K562 (cell line): ENCODE measurements at regions not wholly inside any gene's neighbourhood (a gene's known extent, or its start where the extent isn't known, plus 50 kb on each side); places are given as distances from the start of the nearest gene placed in this dataset.

Experiments used
- ATAC-seq: fragments of 200-7000 bp; cut with Tn5 transposase; 3 replicates; pipeline ENCODE4 v1.9.1; 2020; ENCODE audit warnings: moderate library complexity
- BruUV-seq: library from RNA; stranded (reverse); fragments of 400-500 nt; replicated peaks from 2 replicates; lab custom pipeline; 2021; lab: Mats Ljungman, UMichigan
- CTCF ChIA-PET: fragments of 300-600 bp; formaldehyde crosslinking; extraction: SDS; loops from one replicate; lab custom pipeline; 2021; ENCODE audit warnings: low intra/inter-chr PET ratio; lab: Yijun Ruan, JAX
- POLR2A ChIA-PET: fragments of 300-600, 350-650 bp; sonication (Branson Sonifier 250); formaldehyde crosslinking; extraction: SDS; loops from one replicate; lab custom pipeline; 2021; ENCODE audit warnings: antibody characterized with exemption, inconsistent platforms; lab: Yijun Ruan, JAX
- DNase-seq, 4 experiments: peaks; one replicate each; pipeline versions ENCODE4 v3.0.0 to v3.0.0-alpha.2; 2011 to 2018; ENCODE audit warnings: low spot score in 3 of 4, mixed read lengths in 3 of 4; ENCODE audit errors: extremely low read depth in 1 of 4
- FAIRE-seq: peaks from 2 replicates; lab custom pipeline; 2011; peaks lifted over from hg19 to GRCh38; lab: Jason Lieb, UNC
- H2AFZ ChIP-seq: 2 replicates; pipeline ENCODE4 v1.6.0; 2011; ENCODE audit warnings: low read depth, low read length, control low read depth, inconsistent platforms
- H3K27ac ChIP-seq: fragments of 200-600 bp; 3 replicates; pipeline ENCODE4 v1.8.0; 2011; ENCODE audit warnings: low read depth, mild to moderate bottlenecking, control low read depth, inconsistent platforms, low read length, moderate library complexity, mixed read lengths; ENCODE audit errors: extremely low read depth
- H3K27me3 ChIP-seq, 2 experiments: fragments of 300-600 bp in 1 of 2; 2 replicates in 1 of 2; 3 replicates in 1 of 2; pipeline versions ENCODE4 v1.6.0 to v1.8.0; 2011; ENCODE audit warnings: inconsistent platforms in 2 of 2, low read length in 2 of 2, mild to moderate bottlenecking in 1 of 2, mixed read lengths in 1 of 2, moderate library complexity in 1 of 2; ENCODE audit not compliant: control insufficient read depth in 2 of 2, insufficient read depth in 2 of 2
- H3K36me3 ChIP-seq: fragments of 300-600 bp; 3 replicates; pipeline ENCODE4 v1.8.0; 2011; ENCODE audit warnings: mild to moderate bottlenecking, low read length, inconsistent platforms; ENCODE audit not compliant: control insufficient read depth, insufficient read depth
- H3K4me1 ChIP-seq, 2 experiments: fragments of 200-600 bp in 1 of 2; replicated peaks in 1 of 2; 2 replicates in 1 of 2; 3 replicates in 1 of 2; pipeline versions ENCODE4 v1.5.1 to v1.8.0; 2011; ENCODE audit warnings: inconsistent platforms in 2 of 2, low read length in 2 of 2, mild to moderate bottlenecking in 1 of 2, mixed read lengths in 1 of 2, moderate library complexity in 1 of 2; ENCODE audit not compliant: control insufficient read depth in 2 of 2, insufficient read depth in 2 of 2
- H3K4me2 ChIP-seq: 2 replicates; pipeline ENCODE4 v1.6.1; 2011; ENCODE audit warnings: low read length, control low read depth, inconsistent platforms, mixed read lengths; ENCODE audit not compliant: insufficient read depth
- H3K4me3 ChIP-seq: fragments of 200-600 bp; sonication (generic), shearing (Covaris generic); 2 replicates; pipeline ENCODE4 v1.5.1; 2016; ENCODE audit warnings: control low read depth, inconsistent platforms
- H3K79me2 ChIP-seq: fragments of 200-600 bp; 3 replicates; pipeline ENCODE4 v1.8.0; 2011; ENCODE audit warnings: low read length, inconsistent platforms; ENCODE audit not compliant: control insufficient read depth, insufficient read depth
- H3K9ac ChIP-seq, 2 experiments: 2 replicates each; pipeline versions ENCODE4 v1.6.0 to v1.6.1; 2011; ENCODE audit warnings: low read depth in 2 of 2, low read length in 2 of 2, control low read depth in 1 of 2, inconsistent platforms in 1 of 2, mild to moderate bottlenecking in 1 of 2, mixed read lengths in 1 of 2; ENCODE audit not compliant: insufficient read depth in 1 of 2
- H3K9me1 ChIP-seq: one replicate; pipeline ENCODE4 v1.6.0; 2011; ENCODE audit warnings: inconsistent platforms, mild to moderate bottlenecking, low read length, moderate library complexity; ENCODE audit not compliant: control insufficient read depth, insufficient read depth
- H3K9me3 ChIP-seq: replicated peaks from 2 replicates; pipeline ENCODE4 v1.5.1; 2011; ENCODE audit warnings: low read depth, low read length, inconsistent platforms; ENCODE audit not compliant: control insufficient read depth, insufficient read depth
- H4K20me1 ChIP-seq: replicated peaks from 2 replicates; pipeline ENCODE4 v1.6.1; 2011; ENCODE audit warnings: low read length, inconsistent platforms, mixed read lengths; ENCODE audit not compliant: control insufficient read depth, insufficient read depth
- ARID1B ChIP-seq: fragments of 450-650 bp; IDR thresholded peaks from 2 replicates; pipeline ENCODE4 v1.6.1; 2016; ENCODE audit warnings: antibody characterized with exemption, mild to moderate bottlenecking, inconsistent platforms
- BRF2 ChIP-seq: IDR thresholded peaks from 3 replicates; pipeline ENCODE4 v1.6.1; 2011; ENCODE audit warnings: borderline replicate concordance, mild to moderate bottlenecking; ENCODE audit not compliant: insufficient read length, insufficient read depth
- E2F1 ChIP-seq: sonication (generic); formaldehyde crosslinking; IDR thresholded peaks from 2 replicates; pipeline ENCODE4 v1.8.1; 2023; ENCODE audit warnings: mild to moderate bottlenecking, missing genetic modification reagents, moderate library complexity
- EWSR1 ChIP-seq: fragments of 450-650 bp; IDR thresholded peaks from 2 replicates; pipeline ENCODE4 v1.6.1; 2018; ENCODE audit warnings: borderline replicate concordance, mild to moderate bottlenecking, low read depth, moderate library complexity; ENCODE audit not compliant: partially characterized antibody
- KLF1 ChIP-seq: fragments of 450-650 bp; IDR thresholded peaks from 2 replicates; pipeline ENCODE4 v1.6.1; 2016; ENCODE audit warnings: missing genetic modification characterization, missing compliant biosample characterization
- MAX ChIP-seq: sonication (generic); formaldehyde crosslinking; IDR thresholded peaks from 2 replicates; pipeline ENCODE4 v1.9.0; 2022; ENCODE audit warnings: mild to moderate bottlenecking, missing genetic modification reagents
- MLLT1 ChIP-seq, 2 experiments: fragments of 450-650 bp; IDR thresholded peaks; 2 replicates each; pipeline ENCODE4 v1.6.1; 2016
- PPARD ChIP-seq: fragments of 250-450 bp; sonication (Bioruptor Pico); IDR thresholded peaks from 2 replicates; pipeline ENCODE4 v1.8.0; 2022; ENCODE audit warnings: inconsistent platforms, mild to moderate bottlenecking, moderate library complexity
- PRMT5 ChIP-seq: sonication (generic); formaldehyde crosslinking; IDR thresholded peaks from 2 replicates; pipeline ENCODE4 v1.5.0; 2020; ENCODE audit warnings: missing genetic modification reagents
- U2AF1 ChIP-seq: fragments of 200-400 bp; formaldehyde crosslinking; optimal IDR thresholded peaks from 2 replicates; pipeline ENCODE3; 2017; ENCODE audit warnings: mild to moderate bottlenecking, low read depth, low read length, moderate library complexity
- ZC3H8 ChIP-seq: fragments of 450-650 bp; IDR thresholded peaks from 2 replicates; pipeline ENCODE4 v1.6.1; 2017
- ZKSCAN1 ChIP-seq: fragments of 150-350 bp; IDR thresholded peaks from 2 replicates; pipeline ENCODE4 v1.6.1; 2016; ENCODE audit warnings: low read depth, low read length
- WGBS: fragments of 100-300 bp; shearing (Covaris generic); methylation state at CpG from one replicate; pipeline ENCODE4 v1.1.6; 2016; ENCODE audit warnings: low coverage, mixed read lengths; ENCODE audit not compliant: insufficient coverage; ENCODE audit errors: missing lambda C conversion rate; 5-methylcytosine and 5-hydroxymethylcytosine counted together
- in situ Hi-C: fragments of 300-500 bp; cut with MboI; formaldehyde crosslinking; loops from 4 replicates; pipeline ENCODE4 v1.15.0; 2018; ENCODE audit warnings: inconsistent platforms, mixed read lengths
- intact Hi-C: fragments of 100-400 bp; cut with micrococcal nuclease; formaldehyde crosslinking; loops from 2 replicates; pipeline ENCODE4 v1.14.2; 2022

- TF ChIP-seq KLF1 (tag) (no peak), ARID1B (no peak), ZC3H8 (no peak), U2AF1 (no peak), BRF2 (no peak), PRMT5 (CRISPR knock-in tag) (no peak)
These were observed 120.2 kb downstream of the TENT4A start (continued) for GRCh38 chr5:6833406-6833805.

GRCh38 chr5:6837095-6837494 is 123.9 kb downstream of the TENT4A start:
- H3K27me3 ChIP-seq: no peaks in the 10 kb centered on the region
- H3K9me3 ChIP-seq: no peaks in the 10 kb centered on the region
- H3K4me2 ChIP-seq: no peak overlapping the region
- no peak overlapping the region for H2AFZ ChIP-seq
- no peaks in the 10 kb centered on the region for H4K20me1 ChIP-seq
- no peak for DNase-seq
- no peak for ATAC-seq
- FAIRE-seq: no peak
- CTCF ChIA-PET: no interaction called here
- TF ChIP-seq PPARD (no peak), MLLT1 (IDR thresholded peaks at IDR 0.05) (no peak), EWSR1 (no peak), E2F1 (CRISPR knock-in tag) (no peak), MAX (no peak), ZKSCAN1 (no peak)
- H3K9ac ChIP-seq: no peak overlapping the region
- POLR2A ChIA-PET: no interaction called here
- BruUV-seq: no TSS peak
- in situ Hi-C loops (no loop called here), intact Hi-C loops (loop anchor here (1.0 kb wide), 1 partner anchor 72 kb away; no protein-coding TSS in a partner anchor)
- H3K79me2 ChIP-seq: no peaks in the 10 kb centered on the region
- no peak overlapping the region for H3K4me3 ChIP-seq
- no peaks in the 10 kb centered on the region for H3K4me1 ChIP-seq
- H3K9me1 ChIP-seq: no peaks in the 10 kb centered on the region
- no peaks in the 10 kb centered on the region for H3K36me3 ChIP-seq
- no peak overlapping the region for H3K27ac ChIP-seq
- 9% methylated on average over 2 of the region's 2 CpGs for WGBS
